ENCODE measurements at regions not wholly inside any gene's neighbourhood (a gene's known extent, or its start where the extent isn't known, plus 50 kb on each side); places are given as distances from the start of the nearest gene placed in this dataset.

DNA sequence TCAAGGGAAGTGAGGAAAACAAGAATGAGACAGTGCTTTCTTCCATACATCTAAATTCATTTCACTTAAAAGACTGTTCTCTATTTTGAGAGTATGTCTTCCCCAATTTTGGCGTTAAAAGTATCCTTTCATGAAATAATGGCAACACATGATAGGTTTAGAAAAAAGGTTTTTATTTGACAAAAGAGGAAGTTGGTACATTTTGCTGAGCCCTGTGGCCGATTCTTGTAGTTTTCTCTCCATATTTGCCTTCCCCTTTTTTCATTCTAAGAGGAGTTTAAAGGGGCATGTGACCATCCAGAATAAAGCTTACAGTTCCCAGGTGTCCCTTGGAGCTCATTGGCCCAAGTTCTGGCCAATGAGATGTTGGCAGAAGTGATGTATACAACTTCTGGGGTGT lies 140.4 kb upstream of the KCNE2 start:
- TF ChIP-seq, protein P1, sequence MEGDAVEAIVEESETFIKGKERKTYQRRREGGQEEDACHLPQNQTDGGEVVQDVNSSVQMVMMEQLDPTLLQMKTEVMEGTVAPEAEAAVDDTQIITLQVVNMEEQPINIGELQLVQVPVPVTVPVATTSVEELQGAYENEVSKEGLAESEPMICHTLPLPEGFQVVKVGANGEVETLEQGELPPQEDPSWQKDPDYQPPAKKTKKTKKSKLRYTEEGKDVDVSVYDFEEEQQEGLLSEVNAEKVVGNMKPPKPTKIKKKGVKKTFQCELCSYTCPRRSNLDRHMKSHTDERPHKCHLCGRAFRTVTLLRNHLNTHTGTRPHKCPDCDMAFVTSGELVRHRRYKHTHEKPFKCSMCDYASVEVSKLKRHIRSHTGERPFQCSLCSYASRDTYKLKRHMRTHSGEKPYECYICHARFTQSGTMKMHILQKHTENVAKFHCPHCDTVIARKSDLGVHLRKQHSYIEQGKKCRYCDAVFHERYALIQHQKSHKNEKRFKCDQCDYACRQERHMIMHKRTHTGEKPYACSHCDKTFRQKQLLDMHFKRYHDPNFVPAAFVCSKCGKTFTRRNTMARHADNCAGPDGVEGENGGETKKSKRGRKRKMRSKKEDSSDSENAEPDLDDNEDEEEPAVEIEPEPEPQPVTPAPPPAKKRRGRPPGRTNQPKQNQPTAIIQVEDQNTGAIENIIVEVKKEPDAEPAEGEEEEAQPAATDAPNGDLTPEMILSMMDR (IDR thresholded peaks at IDR 0.05), result no peak
- no peak for TF ChIP-seq EZH2 (IDR thresholded peaks at IDR 0.05; ENCODE audit: borderline replicate concordance, insufficient read depth, low read depth, low read length, poor library complexity, severe bottlenecking)

All from B cell (primary cell).